ENCODE measurements at regions not wholly inside any gene's neighbourhood (a gene's known extent, or its start where the extent isn't known, plus 50 kb on each side); places are given as distances from the start of the nearest gene placed in this dataset.
"Not testable (repeated sequence)": the region's sequence is repeated elsewhere in the genome, so short reads cannot be mapped to it uniquely, and the experiment has no call there.

DNA sequence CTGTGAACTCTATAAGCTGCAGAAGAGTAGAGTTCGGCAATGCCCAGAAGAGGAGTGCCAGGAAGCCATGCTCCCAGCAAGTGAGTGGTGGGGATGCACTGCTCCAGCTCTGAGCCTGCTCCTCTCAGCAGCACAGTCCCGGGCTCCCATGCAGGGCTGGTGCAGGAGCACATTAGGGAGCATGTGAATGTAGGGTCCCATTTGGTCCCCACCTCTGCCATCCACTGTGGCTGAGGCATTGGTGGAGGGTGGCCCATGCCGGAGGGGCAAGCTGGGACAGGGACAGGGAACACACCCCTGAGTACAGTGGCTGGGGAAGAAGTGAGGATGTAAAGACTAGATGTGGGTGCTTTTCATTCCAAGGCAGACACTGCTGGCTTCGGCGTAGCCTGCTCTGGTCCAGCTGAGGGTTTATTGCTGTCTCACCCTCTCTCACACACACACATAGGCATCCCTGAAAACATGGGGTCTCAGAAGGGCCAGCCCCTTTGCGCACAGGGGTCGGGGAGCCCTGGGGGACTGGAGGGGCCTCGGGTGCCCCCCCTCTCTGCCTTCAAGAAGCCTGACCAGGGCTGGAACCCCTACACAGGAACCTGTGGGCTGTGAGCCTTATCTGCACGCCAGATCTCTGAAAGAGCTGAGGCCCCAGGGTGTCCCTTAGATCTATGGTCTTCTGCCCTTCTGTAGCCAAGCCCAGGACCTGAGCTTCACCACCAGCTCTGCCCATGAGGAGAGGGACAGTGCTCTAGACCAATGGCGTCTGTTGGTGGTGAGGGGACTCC is 341.0 kb downstream of the TCERG1L start:
- TF ChIP-seq CTCF (IDR thresholded peaks at IDR 0.05; ENCODE audit: unreplicated experiment) = no peak
- Mint-ChIP-seq H3K36me3 (ENCODE audit: insufficient read depth, unreplicated experiment) (no peaks in the 10 kb centered on the region), H3K27ac (ENCODE audit: low read depth, unreplicated experiment) (no peak overlapping the region), H3K4me3 (ENCODE audit: unreplicated experiment) (no peak overlapping the region), H3K4me1 (ENCODE audit: insufficient read depth, unreplicated experiment) (no peaks in the 10 kb centered on the region), H3K27me3 (ENCODE audit: insufficient read depth, unreplicated experiment) (no peaks in the 10 kb centered on the region), H3K9me3 (ENCODE audit: unreplicated experiment) (peaks cover 21% of the 10 kb centered on the region)
- BruUV-seq (replicated peaks) = no TSS peak
- no peak for DNase-seq (ENCODE audit: unreplicated experiment)
- CTCF ChIA-PET = interaction anchor here (0.7 kb wide), 2 partner anchors 8 to 289 kb away, joined by 3 to 4 read pairs; no protein-coding TSS in a partner anchor
- POLR2A ChIA-PET = interaction anchor here (0.6 to 0.8 kb wide), 2 partner anchors 11 to 16 kb away, joined by 3 read pairs; no protein-coding TSS in a partner anchor
- intact Hi-C loops (cut with micrococcal nuclease) = no loop called here

- H3K9me3 Mint-ChIP-seq (ENCODE audit: unreplicated experiment) = peaks cover 21% of the 10 kb centered on the region
- no peak for DNase-seq (ENCODE audit: unreplicated experiment)
- no TSS peak for BruUV-seq (replicated peaks)
- no peaks in the 10 kb centered on the region for H3K27me3 Mint-ChIP-seq (ENCODE audit: insufficient read depth, unreplicated experiment)
- H3K27ac Mint-ChIP-seq (ENCODE audit: low read depth, unreplicated experiment) = no peak overlapping the region
- no peaks in the 10 kb centered on the region for H3K4me1 Mint-ChIP-seq (ENCODE audit: insufficient read depth, unreplicated experiment)
- no peak overlapping the region for H3K4me3 Mint-ChIP-seq (ENCODE audit: unreplicated experiment)
- no peaks in the 10 kb centered on the region for H3K36me3 Mint-ChIP-seq (ENCODE audit: insufficient read depth, unreplicated experiment)
- ChIA-PET POLR2A (no interaction called here), CTCF (no interaction called here)
- TF ChIP-seq CTCF (IDR thresholded peaks at IDR 0.05; ENCODE audit: unreplicated experiment) = no peak
- intact Hi-C loops (cut with micrococcal nuclease) = no loop called here
Observed at GRCh38 chr10:130971123-130971435, 340.4 kb downstream of the TCERG1L start.

- ChIA-PET POLR2A (no interaction called here), CTCF (no interaction called here)
- no peaks in the 10 kb centered on the region for H3K27me3 Mint-ChIP-seq (ENCODE audit: insufficient read depth, unreplicated experiment)
- intact Hi-C loops (cut with micrococcal nuclease) = no loop called here
- H3K4me3 Mint-ChIP-seq (ENCODE audit: unreplicated experiment) = no peak overlapping the region
- H3K27ac Mint-ChIP-seq (ENCODE audit: low read depth, unreplicated experiment) = no peak overlapping the region
- DNase-seq (ENCODE audit: unreplicated experiment) = no peak
- H3K36me3 Mint-ChIP-seq (ENCODE audit: insufficient read depth, unreplicated experiment) = no peaks in the 10 kb centered on the region
- no peak for TF ChIP-seq CTCF (IDR thresholded peaks at IDR 0.05; ENCODE audit: unreplicated experiment)
- H3K4me1 Mint-ChIP-seq (ENCODE audit: insufficient read depth, unreplicated experiment) = no peaks in the 10 kb centered on the region
- no TSS peak for BruUV-seq (replicated peaks)
- H3K9me3 Mint-ChIP-seq (ENCODE audit: unreplicated experiment) = peaks cover under 1% of the 10 kb centered on the region
Observed at GRCh38 chr10:130973127-130973839, 338.2 kb downstream of the TCERG1L start.

- Mint-ChIP-seq H3K36me3 (ENCODE audit: insufficient read depth, unreplicated experiment) (no peaks in the 10 kb centered on the region), H3K27ac (ENCODE audit: low read depth, unreplicated experiment) (no peak overlapping the region), H3K4me3 (ENCODE audit: unreplicated experiment) (no peak overlapping the region), H3K9me3 (ENCODE audit: unreplicated experiment) (no peaks in the 10 kb centered on the region), H3K4me1 (ENCODE audit: insufficient read depth, unreplicated experiment) (no peaks in the 10 kb centered on the region), H3K27me3 (ENCODE audit: insufficient read depth, unreplicated experiment) (no peaks in the 10 kb centered on the region)
- no peak for TF ChIP-seq CTCF (IDR thresholded peaks at IDR 0.05; ENCODE audit: unreplicated experiment)
- CTCF ChIA-PET = no interaction called here
- intact Hi-C loops (cut with micrococcal nuclease) = no loop called here
- DNase-seq (ENCODE audit: unreplicated experiment) = no peak
- POLR2A ChIA-PET = no interaction called here
- BruUV-seq (replicated peaks) = no TSS peak
Observed at GRCh38 chr10:130974166-130974565, 337.4 kb downstream of the TCERG1L start.

GRCh38 chr10:130975351-130975750 is 336.2 kb downstream of the TCERG1L start:
- POLR2A ChIA-PET; intact Hi-C loops (cut with micrococcal nuclease); CTCF ChIA-PET: not testable (repeated sequence)

More at GRCh38 chr10:130975351-130975750, 336.2 kb downstream of the TCERG1L start:
- H3K27me3 Mint-ChIP-seq (ENCODE audit: insufficient read depth, unreplicated experiment); H3K36me3 Mint-ChIP-seq (ENCODE audit: insufficient read depth, unreplicated experiment); H3K4me3 Mint-ChIP-seq (ENCODE audit: unreplicated experiment); H3K27ac Mint-ChIP-seq (ENCODE audit: low read depth, unreplicated experiment); BruUV-seq (replicated peaks); H3K4me1 Mint-ChIP-seq (ENCODE audit: insufficient read depth, unreplicated experiment); DNase-seq (ENCODE audit: unreplicated experiment); H3K9me3 Mint-ChIP-seq (ENCODE audit: unreplicated experiment): not testable (repeated sequence)

All from MCF 10A (cell line).